IMR-90 (cell line): ENCODE measurements at regions not wholly inside any gene's neighbourhood (a gene's known extent, or its start where the extent isn't known, plus 50 kb on each side); places are given as distances from the start of the nearest gene placed in this dataset.

ENCODE experiments used
- ATAC-seq: fragments of 200-7000 bp; cut with Tn5 transposase; 2 replicates; pipeline ENCODE4 v1.9.1; 2020; ENCODE audit warnings: low read depth, mild to moderate bottlenecking, moderate library complexity
- BruUV-seq: library from RNA; stranded (reverse); fragments of 400-500 nt; replicated peaks from 2 replicates; lab custom pipeline; 2021; lab: Mats Ljungman, UMichigan
- CTCF ChIA-PET: fragments of 300-600 bp; formaldehyde crosslinking; extraction: SDS; loops from one replicate; lab custom pipeline; 2021; ENCODE audit warnings: antibody characterized with exemption; lab: Yijun Ruan, JAX
- POLR2A ChIA-PET: fragments of 300-600 bp; sonication (Branson Sonifier 250); formaldehyde crosslinking; loops from one replicate; lab custom pipeline; 2022; ENCODE audit warnings: antibody characterized with exemption; ENCODE audit not compliant: unreplicated experiment; lab: Charles Lee
- DNase-seq: peaks from one replicate; pipeline ENCODE4 v3.0.0; 2013
- H2AFZ ChIP-seq: replicated peaks from 2 replicates; pipeline ENCODE3; 2013; ENCODE audit warnings: low read length, mild to moderate bottlenecking; ENCODE audit not compliant: poor library complexity
- H2AK5ac ChIP-seq: 2 replicates; pipeline ENCODE4 v1.6.1; 2013; ENCODE audit warnings: low read depth, low read length, inconsistent platforms
- H2AK9ac ChIP-seq: replicated peaks from 2 replicates; pipeline ENCODE3; 2013; ENCODE audit warnings: mild to moderate bottlenecking, low read depth, low read length, moderate library complexity; ENCODE audit not compliant: poor library complexity
- H2BK120ac ChIP-seq: 2 replicates; pipeline ENCODE4 v1.6.1; 2013; ENCODE audit warnings: low read depth, low read length, inconsistent platforms
- H2BK15ac ChIP-seq: 3 replicates; pipeline ENCODE4 v1.6.1; 2013; ENCODE audit warnings: low read depth, low read length, inconsistent platforms
- H2BK20ac ChIP-seq: 2 replicates; pipeline ENCODE4 v1.6.1; 2013; ENCODE audit warnings: low read depth, mild to moderate bottlenecking, inconsistent platforms, low read length, moderate library complexity
- H2BK5ac ChIP-seq: 2 replicates; pipeline ENCODE4 v1.6.1; 2013; ENCODE audit warnings: mild to moderate bottlenecking, low read depth, low read length, inconsistent platforms; ENCODE audit not compliant: poor library complexity, severe bottlenecking
- H3K14ac ChIP-seq: replicated peaks from 2 replicates; pipeline ENCODE4 v1.6.1; 2013; ENCODE audit warnings: low read depth, low read length, inconsistent platforms
- H3K18ac ChIP-seq: 2 replicates; pipeline ENCODE4 v1.6.1; 2013; ENCODE audit warnings: low read depth, low read length, control low read depth
- H3K23ac ChIP-seq: 2 replicates; pipeline ENCODE4 v1.6.1; 2013; ENCODE audit warnings: low read depth, low read length, inconsistent platforms
- H3K27ac ChIP-seq: 2 replicates; pipeline ENCODE4 v1.5.1; 2013; ENCODE audit warnings: mild to moderate bottlenecking, control low read depth, low read length; ENCODE audit not compliant: insufficient read depth
- H3K27me3 ChIP-seq: 2 replicates; pipeline ENCODE4 v1.6.1; 2013; ENCODE audit warnings: low read length; ENCODE audit not compliant: control insufficient read depth, insufficient read depth
- H3K36me3 ChIP-seq: 2 replicates; pipeline ENCODE4 v1.6.1; 2013; ENCODE audit warnings: low read length, mixed read lengths; ENCODE audit not compliant: control insufficient read depth, insufficient read depth
- H3K4ac ChIP-seq: 2 replicates; pipeline ENCODE4 v1.6.1; 2013; ENCODE audit warnings: low read depth, low read length, inconsistent platforms
- H3K4me1 ChIP-seq: 2 replicates; pipeline ENCODE4 v1.6.1; 2013; ENCODE audit warnings: low read length, mixed read lengths; ENCODE audit not compliant: control insufficient read depth, insufficient read depth
- H3K4me2 ChIP-seq: 2 replicates; pipeline ENCODE4 v1.6.1; 2013; ENCODE audit warnings: low read depth, mild to moderate bottlenecking, control low read depth, low read length, moderate library complexity
- H3K4me3 ChIP-seq: 2 replicates; pipeline ENCODE4 v1.5.1; 2013; ENCODE audit warnings: low read depth, mild to moderate bottlenecking, control low read depth, low read length, moderate library complexity; ENCODE audit not compliant: insufficient read depth
- H3K56ac ChIP-seq: 2 replicates; pipeline ENCODE4 v1.6.1; 2013; ENCODE audit warnings: low read length, inconsistent platforms; ENCODE audit not compliant: insufficient read depth; ENCODE audit errors: extremely low read depth
- H3K79me1 ChIP-seq, 2 experiments: 2 replicates each; pipeline ENCODE4 v1.6.1; 2013; ENCODE audit warnings: low read length in 2 of 2, inconsistent platforms in 1 of 2, low read depth in 1 of 2
- H3K9ac ChIP-seq: 2 replicates; pipeline ENCODE4 v1.6.1; 2013; ENCODE audit warnings: low read depth, low read length, control low read depth
- H3K9me1 ChIP-seq: 2 replicates; pipeline ENCODE4 v1.6.1; 2013; ENCODE audit warnings: low read length, inconsistent platforms; ENCODE audit not compliant: insufficient read depth
- H3K9me3 ChIP-seq: 2 replicates; pipeline ENCODE4 v1.6.1; 2013; ENCODE audit warnings: low read length; ENCODE audit not compliant: control insufficient read depth, insufficient read depth
- H4K20me1 ChIP-seq: 2 replicates; pipeline ENCODE4 v1.6.1; 2013; ENCODE audit warnings: low read length, inconsistent platforms; ENCODE audit not compliant: insufficient read depth
- H4K5ac ChIP-seq: 2 replicates; pipeline ENCODE4 v1.6.1; 2013; ENCODE audit warnings: mild to moderate bottlenecking, low read depth, low read length, control low read depth
- H4K8ac ChIP-seq, 2 experiments: 2 replicates each; pipeline ENCODE4 v1.6.1; 2013; ENCODE audit warnings: low read depth in 2 of 2, low read length in 2 of 2, control low read depth in 1 of 2, inconsistent platforms in 1 of 2
- H4K91ac ChIP-seq: 2 replicates; pipeline ENCODE4 v1.6.1; 2013; ENCODE audit warnings: low read depth, low read length, inconsistent platforms; ENCODE audit not compliant: insufficient read depth
- BHLHE40 ChIP-seq: fragments of 150-350 bp; IDR thresholded peaks from 2 replicates; pipeline ENCODE4 v1.6.1; 2016; ENCODE audit warnings: mild to moderate bottlenecking, low read depth, low read length
- FOS ChIP-seq: fragments of 150-350 bp; IDR thresholded peaks from 2 replicates; pipeline ENCODE4 v1.6.1; 2016; ENCODE audit warnings: low read depth, low read length
- WGBS, 2 experiments: methylation state at CpG; one replicate each; pipeline versions ENCODE4 v1.1.5 to v1.1.7; 2013; ENCODE audit warnings: missing lambda C conversion rate in 2 of 2; ENCODE audit not compliant: insufficient read length in 1 of 2; ENCODE audit errors: extremely low coverage in 2 of 2; 5-methylcytosine and 5-hydroxymethylcytosine counted together
- dilution Hi-C: fragments of 300-500 bp; cut with HindIII; formaldehyde crosslinking; loops from one replicate; pipeline ENCODE4 v1.14.3; 2018; ENCODE audit warnings: low sequenced_read_pairs; ENCODE audit not compliant: unreplicated experiment
- in situ Hi-C: fragments of 300-500 bp; cut with MboI; formaldehyde crosslinking; loops from 3 replicates; pipeline ENCODE4 v1.14.3; 2019; ENCODE audit warnings: low sequenced_read_pairs, inconsistent platforms, mixed read lengths
- intact Hi-C: fragments of 100-400 bp; cut with micrococcal nuclease; formaldehyde crosslinking; loops from 2 replicates; pipeline ENCODE4 v1.10.0; 2022

- dilution Hi-C loops (no loop called here), in situ Hi-C loops (no loop called here), intact Hi-C loops (loop anchor here (5.0 to 10.0 kb wide), 5 partner anchors 135 to 575 kb away; a partner anchor contains a TSS)
- H4K8ac ChIP-seq = peak overlapping the region; percentile 17 to 92; a peak in 3 of 4 replicates
- peak overlapping the region; percentile 94 for H2BK120ac ChIP-seq
- peak overlapping the region; percentile 93 for H3K4me2 ChIP-seq
- 5% methylated on average over 16 of the region's 108 CpGs; no CpG with 5 or more reads in 1 of the 2 experiments for WGBS, 2 experiments
- no peaks in the 10 kb centered on the region for H4K20me1 ChIP-seq
- peak overlapping the region; percentile 51; the same call in 1 of the 2 replicates for H3K56ac ChIP-seq
- peak overlapping the region; percentile 61 for H3K27ac ChIP-seq
- peak overlapping the region; percentile 59; the same call in 2 of the 3 replicates for H2BK15ac ChIP-seq
- H4K5ac ChIP-seq = peak overlapping the region; percentile 94
- peak overlapping the region; percentile 85 for H3K18ac ChIP-seq
- peak overlapping the region; percentile 69 for H2BK20ac ChIP-seq
- H3K9me3 ChIP-seq = no peaks in the 10 kb centered on the region
- H3K9ac ChIP-seq = peak overlapping the region; percentile 73
- peak overlapping the region; percentile 40; the same call in 1 of the 2 replicates for H2AK5ac ChIP-seq
- ATAC-seq = peak; percentile 75
- peak overlapping the region; percentile 87 for H3K14ac ChIP-seq
- BruUV-seq = no TSS peak
- H3K27me3 ChIP-seq = no peaks in the 10 kb centered on the region
- peak overlapping the region; percentile 61 for H3K4me3 ChIP-seq
- H3K4me1 ChIP-seq = peaks cover 14% of the 10 kb centered on the region
- H2BK5ac ChIP-seq = peak overlapping the region; percentile 71
- no peaks in the 10 kb centered on the region for H3K9me1 ChIP-seq
- POLR2A ChIA-PET = no interaction called here
- peak overlapping the region; percentile 69 for H4K91ac ChIP-seq
- peak; percentile 31 for DNase-seq
- peak overlapping the region; percentile 96 for H3K4ac ChIP-seq
- no peak for TF ChIP-seq FOS
- peak; percentile 40; the same call in 1 of the 2 replicates for TF ChIP-seq BHLHE40
- CTCF ChIA-PET = interaction anchor here (1.0 kb wide), 1 partner anchor 424 kb away, joined by 4 read pairs; no protein-coding TSS in a partner anchor
- peak overlapping the region; percentile 87 for H3K23ac ChIP-seq
- peak overlapping the region; percentile 90 for H2AFZ ChIP-seq
- H3K79me1 ChIP-seq = no peaks in the 10 kb centered on the region
- no peaks in the 10 kb centered on the region for H3K36me3 ChIP-seq
- peak overlapping the region; percentile 74 for H2AK9ac ChIP-seq
These were observed 582.8 kb downstream of the ZEB2 start for GRCh38 chr2:143936848-143937722.
